Peyer's patch (tissue), 4 donors: ENCODE measurements at regions not wholly inside any gene's neighbourhood (a gene's known extent, or its start where the extent isn't known, plus 50 kb on each side); places are given as distances from the start of the nearest gene placed in this dataset.

Experiments used
- DNase-seq, 3 donors: peaks; one replicate each; pipeline ENCODE4 v3.0.0-alpha.2; 2017 to 2019
- H3K27ac ChIP-seq, 4 donors: fragments of 200-600 bp; sonication (generic); one replicate each; pipeline ENCODE4 v1.5.1; 2016 to 2019
- H3K27me3 ChIP-seq, 2 donors: fragments of 200-600 bp; sonication (generic); one replicate each; pipeline ENCODE4 v1.5.1; 2019
- H3K36me3 ChIP-seq, 3 donors: fragments of 200-600 bp; sonication (generic); one replicate each; pipeline ENCODE4 v1.5.1; 2016 to 2019
- H3K4me1 ChIP-seq, 4 donors: fragments of 200-600 bp; sonication (generic); one replicate each; pipeline ENCODE4 v1.5.1; 2016 to 2019
- H3K4me3 ChIP-seq, 4 donors: fragments of 200-600 bp; sonication (generic); 1 replicate in 3 of 4; 2 replicates in 1 of 4; pipeline ENCODE4 v1.5.1; 2016 to 2019; ENCODE audit warnings: mild to moderate bottlenecking in 1 of 4
- H3K9me3 ChIP-seq, 4 donors: fragments of 200-600 bp; sonication (generic); one replicate each; pipeline ENCODE4 v1.5.1; 2016 to 2019; ENCODE audit warnings: mild to moderate bottlenecking in 1 of 4
- POLR2A ChIP-seq, 2 donors: fragments of 450-650 bp; IDR thresholded peaks; one replicate each; pipeline ENCODE4 v1.5.1; 2017; ENCODE audit warnings: antibody characterized with exemption in 2 of 2, mild to moderate bottlenecking in 2 of 2, moderate library complexity in 2 of 2
- TF ChIP-seq, protein P1 (sequence below), 6 experiments: fragments of 450-650 bp in 4 of 6; fragments of 200-600 bp in 2 of 6; sonication (generic) in 1 of 6; IDR thresholded peaks; one replicate each; pipeline ENCODE4 v1.5.1; 2017 to 2019; ENCODE audit warnings: antibody characterized with exemption in 6 of 6, mild to moderate bottlenecking in 3 of 6, moderate library complexity in 1 of 6

DNA sequence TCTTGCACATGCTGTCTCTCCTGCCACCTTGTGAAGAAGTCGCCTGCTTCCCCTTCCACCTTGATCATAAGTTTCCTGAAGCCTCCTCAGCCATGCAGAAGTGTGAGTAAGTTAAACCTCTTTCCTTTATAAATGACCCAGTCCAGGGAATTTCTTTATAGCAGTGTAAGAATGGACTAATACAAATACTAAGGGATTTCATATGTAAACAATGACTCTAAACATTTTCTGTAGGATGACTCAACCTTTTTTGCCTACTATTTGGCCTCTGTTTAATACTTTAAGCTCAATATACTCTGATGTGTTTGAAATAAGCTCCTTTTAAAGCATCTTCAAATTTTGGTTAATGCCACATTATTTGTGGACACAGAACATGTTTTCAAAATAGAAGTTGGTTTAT lies 813.5 kb upstream of the SLIT2 start:
- no peak for TF ChIP-seq POLR2A (IDR thresholded peaks at IDR 0.05)
- TF ChIP-seq, protein P1, sequence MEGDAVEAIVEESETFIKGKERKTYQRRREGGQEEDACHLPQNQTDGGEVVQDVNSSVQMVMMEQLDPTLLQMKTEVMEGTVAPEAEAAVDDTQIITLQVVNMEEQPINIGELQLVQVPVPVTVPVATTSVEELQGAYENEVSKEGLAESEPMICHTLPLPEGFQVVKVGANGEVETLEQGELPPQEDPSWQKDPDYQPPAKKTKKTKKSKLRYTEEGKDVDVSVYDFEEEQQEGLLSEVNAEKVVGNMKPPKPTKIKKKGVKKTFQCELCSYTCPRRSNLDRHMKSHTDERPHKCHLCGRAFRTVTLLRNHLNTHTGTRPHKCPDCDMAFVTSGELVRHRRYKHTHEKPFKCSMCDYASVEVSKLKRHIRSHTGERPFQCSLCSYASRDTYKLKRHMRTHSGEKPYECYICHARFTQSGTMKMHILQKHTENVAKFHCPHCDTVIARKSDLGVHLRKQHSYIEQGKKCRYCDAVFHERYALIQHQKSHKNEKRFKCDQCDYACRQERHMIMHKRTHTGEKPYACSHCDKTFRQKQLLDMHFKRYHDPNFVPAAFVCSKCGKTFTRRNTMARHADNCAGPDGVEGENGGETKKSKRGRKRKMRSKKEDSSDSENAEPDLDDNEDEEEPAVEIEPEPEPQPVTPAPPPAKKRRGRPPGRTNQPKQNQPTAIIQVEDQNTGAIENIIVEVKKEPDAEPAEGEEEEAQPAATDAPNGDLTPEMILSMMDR (IDR thresholded peaks at IDR 0.05): no peak
- H3K27ac ChIP-seq: no peak overlapping the region
- H3K4me3 ChIP-seq: no peak overlapping the region
- H3K36me3 ChIP-seq: no peaks in the 10 kb centered on the region
- no peaks in the 10 kb centered on the region for H3K27me3 ChIP-seq
- peaks cover 0 to 13% (median 0%) of the 10 kb centered on the region in 4 donors for H3K9me3 ChIP-seq
- H3K4me1 ChIP-seq: no peaks in the 10 kb centered on the region
- no peak for DNase-seq

DNA sequence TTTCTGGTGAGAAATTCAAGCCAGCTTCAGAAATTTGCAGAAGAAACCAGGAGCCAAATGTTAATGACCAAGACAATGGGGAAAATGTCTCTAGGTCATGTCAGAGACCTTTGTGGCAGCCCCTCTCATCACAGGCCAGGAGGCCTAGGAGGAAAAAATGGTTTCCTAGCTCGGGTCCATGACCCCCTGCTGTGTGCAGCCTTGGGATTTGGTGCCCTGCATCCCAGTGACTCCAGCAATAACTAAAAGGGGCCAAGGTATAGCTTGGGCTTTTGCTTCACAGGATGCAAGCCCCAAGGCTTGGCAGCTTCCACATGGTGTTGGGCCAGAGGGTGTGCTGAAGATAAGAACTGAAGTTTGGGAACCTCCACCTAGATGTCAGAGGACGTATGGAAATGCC lies 814.7 kb upstream of the SLIT2 start:
- no peak for TF ChIP-seq POLR2A (IDR thresholded peaks at IDR 0.05)
- TF ChIP-seq, protein P1 (IDR thresholded peaks at IDR 0.05): no peak

DNA sequence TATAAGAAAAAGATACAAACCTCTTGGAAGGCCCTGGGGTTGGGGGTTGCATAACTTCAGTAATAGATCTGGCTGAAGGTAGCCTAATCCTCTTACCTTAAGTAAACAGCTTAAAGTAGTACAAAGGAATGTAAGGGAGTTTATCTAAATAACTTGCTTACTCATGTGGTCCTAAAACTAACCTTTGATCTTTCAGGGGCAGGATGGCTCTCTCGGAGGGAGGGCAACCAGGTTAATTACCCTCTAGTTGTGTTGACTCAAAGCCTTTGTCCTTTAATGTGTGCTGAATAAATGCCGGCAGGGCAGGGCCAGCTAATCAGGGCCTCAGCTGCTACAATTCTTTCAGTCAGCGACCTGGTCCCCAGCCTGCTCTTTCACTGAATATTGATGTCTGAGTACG lies 822.0 kb upstream of the SLIT2 start:
- Histone ChIP-seq H3K27me3 (no peaks in the 10 kb centered on the region), H3K9me3 (peaks cover 0 to 4% (median 2%) of the 10 kb centered on the region in 4 donors), H3K4me1 (no peaks in the 10 kb centered on the region), H3K36me3 (no peaks in the 10 kb centered on the region), H3K27ac (no peak overlapping the region), H3K4me3 (no peak overlapping the region)
- DNase-seq: no peak
- TF ChIP-seq, protein P1 (IDR thresholded peaks at IDR 0.05): no peak
- TF ChIP-seq POLR2A (IDR thresholded peaks at IDR 0.05): no peak

More for the DNA sequence above, 814.7 kb upstream of the SLIT2 start:
- H3K4me3 ChIP-seq: no peak overlapping the region
- no peak for DNase-seq
- H3K9me3 ChIP-seq: peaks cover 0 to 7% (median 0%) of the 10 kb centered on the region in 4 donors
- H3K27ac ChIP-seq: no peak overlapping the region
- H3K36me3 ChIP-seq: no peaks in the 10 kb centered on the region
- H3K4me1 ChIP-seq: no peaks in the 10 kb centered on the region
- H3K27me3 ChIP-seq: no peaks in the 10 kb centered on the region

DNA sequence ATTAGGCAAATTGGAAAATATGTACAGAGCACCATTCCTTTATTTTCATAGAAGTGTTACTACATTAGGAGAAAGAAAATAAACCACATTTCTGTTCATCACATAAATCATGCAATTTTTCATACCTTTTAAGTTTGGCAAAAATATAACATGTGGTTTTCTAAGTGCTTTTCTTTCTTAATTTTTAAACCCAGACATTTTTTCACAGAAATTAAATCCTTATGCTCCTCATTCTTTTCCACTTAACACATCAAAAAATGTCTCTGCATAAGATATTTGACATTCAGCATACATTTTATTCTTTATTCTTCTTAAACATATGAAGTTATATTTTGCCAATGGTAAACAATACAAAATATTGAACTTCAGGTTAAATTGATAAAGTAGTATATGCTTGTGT lies 826.6 kb upstream of the SLIT2 start:
- TF ChIP-seq, protein P1 (IDR thresholded peaks at IDR 0.05): no peak
- no peak for TF ChIP-seq POLR2A (IDR thresholded peaks at IDR 0.05)
- H3K27me3 ChIP-seq: no peaks in the 10 kb centered on the region
- no peaks in the 10 kb centered on the region for H3K4me1 ChIP-seq
- DNase-seq: no peak
- H3K9me3 ChIP-seq: peaks cover 0 to 3% (median 0%) of the 10 kb centered on the region in 4 donors
- H3K27ac ChIP-seq: no peak overlapping the region
- H3K4me3 ChIP-seq: no peak overlapping the region
- no peaks in the 10 kb centered on the region for H3K36me3 ChIP-seq

DNA sequence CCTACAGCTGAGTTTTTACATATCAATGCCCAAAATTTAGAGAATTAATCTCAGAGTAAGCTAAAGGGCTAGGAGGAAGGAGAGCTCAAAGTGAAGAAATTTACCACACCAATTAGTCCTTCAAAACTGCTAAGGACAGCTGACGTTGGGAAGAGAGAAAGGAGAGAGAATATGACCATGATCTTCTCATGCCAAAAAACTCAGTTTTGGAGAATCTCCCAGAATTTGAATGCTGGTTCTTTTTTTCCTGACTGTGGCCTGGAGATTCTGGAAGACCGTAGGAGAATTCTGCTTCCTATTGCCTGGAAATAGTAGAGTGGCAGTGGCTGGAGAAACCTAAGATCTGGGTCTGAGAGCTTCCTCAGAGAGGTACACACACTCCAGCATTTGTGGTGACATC lies 834.4 kb upstream of the SLIT2 start:
- H3K27ac ChIP-seq: no peak overlapping the region
- H3K36me3 ChIP-seq: no peaks in the 10 kb centered on the region
- H3K4me3 ChIP-seq: no peak overlapping the region
- TF ChIP-seq, protein P1 (IDR thresholded peaks at IDR 0.05): no peak
- TF ChIP-seq POLR2A (IDR thresholded peaks at IDR 0.05): no peak
- DNase-seq: no peak
- peaks cover 0 to 3% (median 0%) of the 10 kb centered on the region in 4 donors for H3K9me3 ChIP-seq
- no peaks in the 10 kb centered on the region for H3K27me3 ChIP-seq
- no peaks in the 10 kb centered on the region for H3K4me1 ChIP-seq

DNA sequence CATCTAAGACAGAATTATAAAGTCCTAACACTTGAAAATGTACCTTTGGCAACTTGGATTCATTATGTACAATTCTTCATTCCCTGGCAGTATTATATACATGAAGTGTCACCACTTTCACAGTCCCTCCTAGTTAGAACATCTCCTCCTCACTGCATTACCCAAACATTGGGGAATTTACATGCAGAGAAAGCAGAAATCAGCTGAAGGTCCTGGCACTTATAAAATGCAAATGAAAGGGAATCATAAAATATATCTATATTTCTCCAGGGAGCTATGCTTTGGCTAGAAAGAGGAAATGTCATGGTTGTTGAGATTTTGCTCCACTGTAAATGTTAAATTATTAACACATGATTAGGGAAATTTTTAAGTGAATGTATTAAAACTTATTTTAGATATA lies 835.6 kb upstream of the SLIT2 start:
- DNase-seq: no peak
- Histone ChIP-seq H3K4me3 (no peak overlapping the region), H3K36me3 (no peaks in the 10 kb centered on the region), H3K9me3 (peaks cover 0 to 3% (median 0%) of the 10 kb centered on the region in 4 donors), H3K4me1 (no peaks in the 10 kb centered on the region), H3K27me3 (no peaks in the 10 kb centered on the region), H3K27ac (no peak overlapping the region)
- TF ChIP-seq, protein P1 (IDR thresholded peaks at IDR 0.05): no peak
- no peak for TF ChIP-seq POLR2A (IDR thresholded peaks at IDR 0.05)
